ENCODE measurements at regions not wholly inside any gene's neighbourhood (a gene's known extent, or its start where the extent isn't known, plus 50 kb on each side); places are given as distances from the start of the nearest gene placed in this dataset.

DNA sequence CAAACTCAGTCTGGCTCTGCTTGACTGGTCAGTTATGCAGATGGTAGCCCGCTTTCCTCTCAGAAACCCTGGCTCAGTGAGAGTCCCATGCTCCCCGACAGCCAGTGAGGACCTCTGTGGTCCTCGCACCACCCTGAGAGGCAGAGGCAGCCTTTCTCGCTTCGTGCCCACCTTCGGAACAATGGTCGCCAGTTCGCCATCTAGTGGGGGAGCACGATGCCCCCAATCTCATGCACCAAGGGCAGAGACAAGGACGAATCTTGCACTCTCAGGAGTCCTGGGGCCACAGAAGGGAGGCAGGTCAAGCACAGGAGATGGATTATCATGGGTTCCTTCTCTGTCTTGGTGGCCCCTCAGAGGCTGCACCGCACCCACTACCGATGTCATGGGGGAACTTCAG, 75.2 kb downstream of the RHCG start:
- DNase-seq (ENCODE audit: low spot score), result no peak

DNA sequence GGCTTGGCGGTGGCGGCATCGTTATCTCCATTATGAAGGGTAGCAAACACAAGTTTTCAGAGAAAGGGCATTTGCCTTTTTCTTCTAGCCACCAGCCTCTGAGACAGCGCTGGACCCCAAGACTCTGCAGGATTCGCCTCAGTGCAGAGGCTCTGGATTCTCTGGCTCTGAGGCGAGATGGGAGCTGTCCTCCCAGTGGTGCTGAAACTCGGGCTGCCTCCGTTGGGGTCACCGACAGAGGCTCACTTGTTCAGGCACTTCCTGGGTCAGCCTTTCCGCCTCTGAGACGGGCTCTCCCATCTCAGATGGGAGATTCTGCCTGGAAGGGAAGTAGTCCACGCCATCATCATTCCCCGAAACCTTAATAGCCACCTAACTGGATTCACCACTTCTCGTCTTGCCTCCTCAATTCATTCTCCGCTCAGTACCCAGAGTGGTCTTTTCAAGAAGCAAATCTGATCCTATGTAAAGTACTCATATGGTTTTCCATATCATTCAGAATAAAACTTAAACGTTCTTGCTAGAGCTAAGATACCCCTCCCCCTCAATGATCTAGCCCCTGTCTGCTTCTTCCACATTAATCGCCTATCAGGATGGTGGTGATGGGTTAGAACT, 76.9 kb downstream of the RHCG start:
- peak; percentile 84 for DNase-seq (ENCODE audit: low spot score)

DNA sequence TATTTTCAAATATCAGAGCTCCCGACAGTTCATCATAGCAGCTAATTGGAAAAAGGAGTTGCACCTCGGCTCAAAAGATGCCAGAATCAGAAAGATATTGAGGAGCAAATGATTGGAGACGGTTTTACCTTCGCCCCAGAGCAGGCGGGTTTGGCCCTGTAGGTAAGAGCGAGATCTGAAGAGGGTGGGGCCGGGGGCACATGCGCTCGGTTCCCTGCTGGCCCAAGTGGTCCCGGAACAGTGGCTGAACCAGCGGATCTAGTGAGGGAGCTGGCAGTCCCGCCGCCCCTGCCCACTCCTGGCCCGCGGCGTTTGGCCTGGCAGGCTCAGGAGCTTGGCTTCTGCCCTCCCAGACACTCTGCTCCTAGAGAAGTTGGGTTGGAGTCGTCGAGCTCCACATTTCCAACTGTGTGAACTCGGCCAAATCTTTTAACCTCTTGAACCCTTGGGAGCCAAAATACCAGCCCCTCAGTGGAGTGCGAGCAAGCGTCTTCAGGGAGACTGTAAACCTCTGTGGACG, 79.1 kb downstream of the RHCG start:
- no peak for DNase-seq (ENCODE audit: low spot score)

- peak; percentile 97 for DNase-seq (ENCODE audit: low spot score)
Observed at GRCh38 chr15:89416339-89417183, 79.8 kb downstream of the RHCG start.

DNA sequence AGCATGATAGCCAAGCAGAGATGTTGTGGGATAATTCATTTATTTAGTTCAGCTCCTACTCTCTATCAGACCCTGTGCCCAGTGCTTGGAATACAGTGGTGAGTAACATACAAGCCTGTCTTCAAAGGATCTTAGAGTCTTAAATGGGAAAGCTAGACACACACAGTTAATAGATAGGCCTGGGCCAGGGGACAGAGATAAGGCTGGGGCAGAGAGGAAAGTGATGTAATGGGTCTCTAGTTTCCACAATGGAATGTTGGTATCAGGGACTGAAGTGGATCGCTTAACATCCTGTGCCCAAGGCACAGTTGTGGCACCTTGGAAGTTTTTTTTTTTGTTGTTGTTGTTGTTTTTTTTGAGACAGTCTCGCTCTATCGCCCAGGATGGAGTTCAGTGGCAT, 79.9 kb upstream of the POLG start:
- no peak for DNase-seq (ENCODE audit: low spot score)

DNA sequence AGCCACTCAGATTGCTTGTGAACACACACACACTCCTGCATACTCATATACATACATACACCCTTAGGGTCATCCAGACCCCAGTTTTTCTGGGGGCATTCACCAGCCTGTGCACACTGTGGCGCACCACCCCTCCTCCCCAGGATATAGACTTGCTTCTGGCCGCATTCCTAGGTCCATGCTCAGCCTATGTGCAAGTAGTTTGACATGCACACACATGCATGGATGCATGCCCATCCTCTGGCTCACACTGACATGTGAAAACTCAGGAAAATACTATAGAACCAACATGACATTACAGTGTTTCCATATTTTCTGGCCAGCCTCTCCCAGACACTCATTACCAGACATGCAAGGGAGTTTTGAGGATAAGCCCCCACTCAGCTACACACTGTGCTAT, 79.3 kb upstream of the POLG start:
- DNase-seq (ENCODE audit: low spot score), result no peak

GRCh38 chr15:89412905-89413411, 78.3 kb upstream of the POLG start:
- DNase-seq (ENCODE audit: low spot score), result no peak

DNA sequence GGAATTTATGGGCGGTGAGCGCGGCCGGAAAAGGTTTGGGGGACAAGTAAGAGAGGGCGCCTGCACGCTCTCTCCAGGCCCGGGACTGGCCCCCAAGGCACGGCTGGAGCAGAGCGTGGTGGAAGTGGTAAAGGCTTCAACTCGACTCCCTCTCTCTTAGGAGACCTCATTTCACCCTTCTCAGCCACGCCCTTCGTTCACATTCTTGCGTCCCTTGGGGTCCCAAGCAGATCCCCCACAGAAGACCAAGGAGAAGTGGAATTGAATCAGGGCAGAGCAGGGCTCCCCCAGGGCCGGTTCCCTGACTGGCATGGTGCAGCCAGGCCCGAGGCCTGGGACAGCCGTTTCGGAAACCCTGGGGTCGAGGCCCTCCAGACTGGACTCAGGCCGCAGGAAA, 75.4 kb upstream of the POLG start:
- no peak for DNase-seq (ENCODE audit: low spot score)

DNA sequence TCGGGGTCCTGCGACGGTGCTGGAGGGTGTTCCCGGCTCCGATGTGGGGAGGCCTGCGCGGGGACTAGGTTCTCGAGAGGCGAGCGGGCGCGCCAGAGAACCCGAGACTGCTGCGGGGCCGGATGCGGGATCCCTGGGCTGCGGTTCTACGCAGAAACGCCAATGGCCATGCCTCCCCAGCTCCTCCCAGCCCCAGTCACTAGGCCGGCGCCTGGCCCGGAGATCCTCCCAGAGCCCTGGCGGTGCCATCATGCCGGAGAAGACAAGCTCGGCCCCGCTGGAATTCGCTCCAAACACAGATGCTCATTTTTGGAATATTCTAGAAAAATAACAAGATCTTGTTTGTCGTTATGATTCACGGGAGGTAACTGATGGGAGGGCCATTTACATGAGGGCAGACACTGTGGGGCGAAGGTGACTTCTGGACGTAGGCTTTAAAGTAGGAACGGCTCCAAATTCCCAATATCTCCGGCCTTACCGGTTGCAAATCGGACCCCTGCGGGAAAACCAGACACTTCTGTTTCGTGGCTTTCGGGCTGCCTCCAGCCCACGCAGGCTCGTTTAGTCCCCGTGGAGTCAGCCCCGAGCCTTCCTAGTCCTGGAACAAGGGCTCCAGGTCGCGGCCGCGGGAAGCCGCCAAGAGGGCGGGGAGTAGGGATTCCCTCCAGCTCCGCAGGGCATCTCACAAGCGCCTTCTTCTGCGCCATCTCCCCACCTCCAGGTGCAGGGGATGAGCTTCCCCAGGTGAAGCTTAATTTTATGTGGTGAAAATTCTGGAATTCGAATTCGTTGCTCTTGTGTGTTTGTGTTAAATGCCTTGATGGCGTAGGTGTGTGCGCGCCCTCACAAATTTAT, 74.8 kb upstream of the POLG start:
- no peak for DNase-seq (ENCODE audit: low spot score)

DNA sequence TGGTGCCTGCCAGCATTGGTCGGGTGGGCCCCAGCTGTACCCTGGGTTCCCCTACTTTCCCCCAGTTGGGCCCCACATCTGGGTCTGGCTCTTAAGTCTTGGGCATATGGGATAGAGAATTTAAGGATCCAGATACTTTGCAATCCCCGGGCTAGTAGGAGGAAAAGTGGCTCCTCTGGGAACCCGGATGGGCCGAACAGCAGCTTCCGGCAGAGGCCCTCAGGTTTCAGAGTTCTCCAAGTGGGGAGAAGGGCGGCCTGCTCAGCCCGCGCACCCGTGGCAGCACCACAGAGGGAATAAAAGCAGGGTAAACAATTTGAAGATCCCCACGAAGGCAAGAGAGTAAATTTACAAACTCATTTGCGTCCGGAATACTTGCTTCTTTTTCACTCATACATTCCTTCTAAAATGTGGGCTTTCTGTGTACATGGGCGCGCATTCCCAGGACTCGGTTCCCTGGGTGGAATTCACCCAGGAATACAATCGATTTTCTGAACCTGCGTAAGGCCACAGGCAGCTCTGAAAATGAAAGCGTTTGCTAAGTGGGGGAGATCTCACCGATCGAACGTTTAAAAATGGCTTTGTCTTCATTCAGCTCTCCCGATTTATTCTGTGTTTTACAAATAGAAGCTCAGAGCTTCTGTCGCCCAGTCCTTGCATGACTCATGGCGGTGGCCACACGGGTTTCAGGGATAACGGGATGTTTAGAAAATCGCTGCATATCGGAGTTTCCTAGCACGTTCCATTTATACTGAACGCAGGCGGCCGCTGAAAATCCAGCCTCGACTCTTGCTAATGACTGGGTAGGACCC, 74.0 kb upstream of the POLG start:
- no peak for DNase-seq (ENCODE audit: low spot score)

GRCh38 chr15:89406940-89407607, 72.5 kb upstream of the POLG start:
- DNase-seq (ENCODE audit: low spot score), result no peak

DNA sequence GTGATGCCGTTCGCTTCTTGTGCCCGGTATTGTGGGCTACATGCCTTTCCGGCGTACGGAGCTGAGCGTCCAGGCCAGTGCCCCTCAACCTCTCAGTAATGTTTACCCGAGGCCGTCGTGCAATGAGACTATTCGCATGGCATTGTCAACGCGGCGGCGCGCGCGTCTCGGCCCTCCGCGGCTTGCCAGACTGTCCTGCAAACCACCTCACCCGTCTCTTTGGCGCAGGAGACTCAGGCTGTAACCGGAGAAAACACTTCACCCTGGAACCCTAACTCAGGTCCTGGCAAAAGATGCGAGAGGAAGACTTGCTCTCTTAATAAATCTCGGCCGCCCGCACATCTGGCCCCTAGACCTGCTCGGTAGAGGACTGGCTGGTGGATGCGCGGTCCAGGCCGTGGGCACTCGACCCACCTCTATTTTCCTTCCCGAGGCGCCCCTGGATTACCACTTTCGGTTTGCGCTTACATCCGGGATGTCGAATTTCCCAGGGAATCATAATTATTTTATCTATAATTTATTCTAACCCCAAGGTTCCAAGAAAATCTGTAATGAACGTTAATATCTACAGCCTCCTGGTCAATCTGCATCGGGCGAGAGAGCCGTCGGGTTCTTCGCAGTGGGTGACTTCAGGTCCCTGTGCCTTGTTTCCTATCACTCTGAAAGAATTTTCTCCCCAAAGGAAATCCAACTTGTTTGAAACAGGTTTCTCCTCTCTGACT, 71.8 kb upstream of the POLG start:
- DNase-seq (ENCODE audit: low spot score), result no peak

DNA sequence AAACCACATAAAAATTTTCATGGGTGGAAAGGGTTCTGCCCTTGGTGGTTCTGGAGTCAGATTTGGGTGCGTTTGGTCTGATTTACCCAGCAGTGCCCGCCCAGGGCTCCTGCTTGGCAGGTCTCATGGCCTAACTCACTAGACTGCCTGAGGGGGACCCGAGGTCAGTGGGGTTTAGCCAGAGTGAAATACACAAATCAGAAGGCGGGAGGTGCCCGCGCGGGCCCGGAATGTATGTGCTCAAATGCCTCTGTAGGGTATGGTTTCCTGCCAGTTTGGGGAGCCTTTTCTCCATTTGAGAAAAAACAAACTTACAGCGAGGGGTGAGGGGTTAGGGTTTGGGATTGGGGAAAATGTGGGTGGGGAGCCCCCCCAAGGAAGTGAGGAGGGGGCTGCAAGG, 70.9 kb upstream of the POLG start:
- no peak for DNase-seq (ENCODE audit: low spot score)

DNA sequence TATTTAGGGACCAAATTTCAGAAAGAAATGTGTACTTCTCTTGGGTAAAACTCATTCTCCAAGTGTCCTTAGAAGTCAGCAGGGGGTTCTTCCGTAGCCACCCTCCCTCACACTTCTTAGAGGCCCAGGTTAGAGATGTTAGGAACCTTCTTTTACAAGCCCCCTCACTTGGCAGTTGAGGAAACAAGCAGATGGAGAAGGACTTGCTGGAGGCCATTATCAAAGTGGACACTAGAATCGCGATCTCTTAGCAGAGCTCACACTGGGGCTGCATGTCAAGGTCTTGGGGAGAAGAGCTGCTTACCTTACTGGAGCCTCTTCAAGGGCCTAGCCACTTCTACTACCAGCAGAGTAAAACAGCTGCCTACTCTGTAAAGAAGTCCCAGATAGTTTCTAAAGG, 69.4 kb upstream of the POLG start:
- no peak for DNase-seq (ENCODE audit: low spot score)

DNA sequence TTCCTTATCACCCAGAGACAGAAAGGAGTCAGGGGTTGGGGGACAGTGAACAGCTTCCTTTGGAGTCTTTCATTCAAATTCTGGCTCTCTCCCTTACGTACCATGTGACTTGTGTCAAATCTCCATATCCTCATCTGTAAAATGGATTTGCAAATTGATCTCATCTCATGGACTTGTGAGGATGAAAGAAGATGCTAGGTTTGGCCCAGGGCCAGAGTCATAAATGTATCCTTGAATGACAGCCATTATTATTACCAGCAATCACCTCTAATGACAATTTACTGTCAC, 67.8 kb upstream of the POLG start:
- no peak for DNase-seq (ENCODE audit: low spot score)

GRCh38 chr15:89401631-89402517, 67.2 kb upstream of the POLG start:
- DNase-seq (ENCODE audit: low spot score), result no peak

GRCh38 chr15:89400782-89401545, 66.3 kb upstream of the POLG start:
- DNase-seq (ENCODE audit: low spot score), result no peak

DNA sequence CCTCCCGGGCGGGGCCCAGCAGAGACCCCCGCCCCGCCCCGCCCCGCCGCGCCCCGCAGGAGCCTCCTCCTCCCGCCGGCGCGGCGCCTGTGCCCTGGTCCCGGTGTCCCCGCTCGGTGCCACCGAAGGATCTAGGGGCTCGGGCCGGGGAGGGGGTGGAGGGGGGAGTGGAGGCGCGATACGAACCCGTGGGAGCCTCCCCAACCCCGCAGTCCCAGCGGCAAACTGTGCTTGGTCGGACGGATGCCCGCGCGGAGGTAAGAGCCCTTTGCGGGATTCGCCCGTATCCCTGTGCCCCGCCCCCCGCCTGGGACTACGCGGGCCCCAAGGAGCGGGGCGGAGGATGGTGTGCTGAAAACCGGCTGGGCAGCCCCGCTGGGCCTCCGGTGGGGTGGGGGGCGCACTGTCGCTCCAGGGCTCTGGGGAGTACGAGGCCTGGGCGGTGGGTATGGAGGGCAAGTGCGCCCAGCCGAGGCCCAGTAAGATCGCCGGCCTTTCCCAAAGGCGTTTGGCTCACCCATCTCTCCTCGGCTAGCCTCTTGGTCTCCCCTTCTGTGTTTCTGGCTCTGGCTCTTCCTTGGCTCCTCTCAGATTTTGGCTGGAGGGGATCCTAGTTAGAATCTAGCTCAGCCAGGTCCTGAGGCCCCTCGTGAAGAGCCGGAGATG, 65.6 kb upstream of the POLG start:
- DNase-seq (ENCODE audit: low spot score), result no peak
